GM19397 (cell line): ENCODE measurements at regions not wholly inside any gene's neighbourhood (a gene's known extent, or its start where the extent isn't known, plus 50 kb on each side); places are given as distances from the start of the nearest gene placed in this dataset.

Source experiments
- ATAC-seq: cut with Tn5 transposase; IDR thresholded peaks from one replicate; pipeline ENCODE4 v1.9.1; 2021; ENCODE audit warnings: mild to moderate bottlenecking, moderate library complexity; ENCODE audit not compliant: unreplicated experiment

- ATAC-seq, result no peak
These were observed 1600.9 kb upstream of the IGFBP7 start for GRCh38 chr4:58711039-58711438.

- no peak for ATAC-seq
These were observed 1578.4 kb upstream of the IGFBP7 start for GRCh38 chr4:58688568-58688967.

DNA sequence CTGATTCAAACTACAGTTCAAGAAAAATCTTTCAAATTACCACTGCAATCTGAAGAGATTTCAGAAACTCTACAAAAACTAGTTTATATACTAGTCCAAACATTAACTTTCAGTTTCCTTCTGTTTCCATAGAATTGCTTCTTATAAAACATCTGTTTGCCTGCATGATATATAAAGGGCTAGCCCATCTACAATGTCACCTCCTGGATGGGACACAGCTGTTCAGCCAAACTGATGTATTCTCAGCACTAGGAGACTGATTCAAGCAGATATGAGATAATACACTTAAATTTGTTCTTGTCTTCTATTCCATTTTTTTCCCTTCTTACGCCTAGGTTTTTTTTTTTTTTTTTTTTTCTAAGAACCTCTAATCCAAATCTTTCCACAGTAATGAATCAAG, 1569.7 kb upstream of the IGFBP7 start:
- no peak for ATAC-seq

- ATAC-seq, result no peak
These were observed 1568.9 kb upstream of the IGFBP7 start for GRCh38 chr4:58679051-58679450.

DNA sequence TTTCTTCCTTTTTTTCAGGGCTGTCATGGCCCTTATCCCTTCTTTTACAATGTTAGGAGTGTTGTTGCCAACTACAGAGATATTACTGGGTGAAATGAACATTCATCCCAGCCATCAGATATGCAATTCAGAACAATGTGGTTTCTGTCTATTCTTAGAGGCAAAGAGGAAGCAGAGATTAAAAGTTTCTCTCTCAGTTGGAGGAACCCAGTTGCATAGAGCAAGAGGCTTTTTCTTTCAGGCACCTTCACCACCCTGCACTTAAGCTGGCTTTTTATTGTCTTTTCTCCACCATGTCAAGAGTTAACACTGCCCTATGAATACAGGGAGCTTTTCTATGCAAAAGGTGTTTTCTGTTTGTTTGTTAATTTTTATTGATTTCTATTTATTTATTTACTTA, 1559.6 kb upstream of the IGFBP7 start:
- no peak for ATAC-seq

GRCh38 chr4:58665649-58666048, 1555.5 kb upstream of the IGFBP7 start:
- ATAC-seq, result no peak

DNA sequence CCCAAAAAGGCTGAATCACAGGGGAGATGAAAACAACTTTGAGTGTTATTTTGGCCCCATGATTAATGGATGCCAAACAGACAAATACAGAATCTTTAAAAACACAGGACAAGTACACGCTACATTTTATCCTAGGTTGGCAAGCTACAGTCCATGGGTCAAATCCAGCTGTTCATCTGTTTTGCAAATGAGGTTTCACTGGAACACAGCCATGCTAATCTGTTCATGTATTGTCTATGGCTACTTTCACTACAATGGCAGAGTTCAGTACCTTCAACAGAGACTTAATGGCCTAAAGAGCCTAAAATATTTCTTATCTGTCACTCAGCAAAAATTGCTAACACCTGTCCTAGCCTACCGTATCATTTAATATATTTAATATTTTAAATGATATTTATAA, 1548.5 kb upstream of the IGFBP7 start:
- no peak for ATAC-seq

GRCh38 chr4:58653251-58653650, 1543.1 kb upstream of the IGFBP7 start:
- no peak for ATAC-seq

DNA sequence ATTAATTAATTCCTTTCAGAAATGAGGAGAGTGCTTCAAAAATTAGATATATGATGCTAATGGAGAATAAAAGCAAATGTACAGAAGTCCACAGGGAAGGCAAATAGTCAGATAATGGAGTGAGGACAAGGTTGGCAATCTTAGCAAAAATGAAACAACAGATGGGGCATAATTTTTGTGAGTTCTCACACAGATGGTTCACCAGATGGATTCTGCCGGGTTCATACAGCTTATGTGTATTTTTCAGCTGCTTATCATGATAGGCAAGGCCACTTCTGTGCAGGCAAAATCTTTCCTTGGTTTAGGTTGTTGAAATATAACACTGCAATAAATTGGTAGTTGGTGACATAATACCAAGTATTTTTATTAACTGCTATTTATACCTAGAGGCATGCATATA, 1539.0 kb upstream of the IGFBP7 start:
- no peak for ATAC-seq

GRCh38 chr4:58646126-58646525, 1535.9 kb upstream of the IGFBP7 start:
- ATAC-seq, result no peak

DNA sequence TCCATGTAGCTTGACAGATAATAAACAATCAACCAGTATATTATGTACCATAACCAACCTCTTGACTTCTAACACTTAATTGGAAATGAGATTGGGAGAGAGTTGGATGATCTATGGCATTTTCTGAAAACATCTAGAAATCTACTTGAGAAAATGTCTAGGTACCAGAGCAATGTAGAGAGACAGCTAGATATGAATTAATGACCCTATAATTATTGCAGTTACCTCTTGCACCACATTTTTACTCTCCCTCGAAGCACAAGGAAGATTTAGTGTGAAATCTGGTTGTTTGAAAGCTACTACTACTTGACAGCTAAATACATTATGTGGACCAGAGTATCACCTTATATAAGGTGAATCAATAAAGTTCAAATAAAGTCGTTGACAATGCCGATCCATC, 1534.4 kb upstream of the IGFBP7 start:
- ATAC-seq, result no peak

GRCh38 chr4:58636381-58636780, 1526.2 kb upstream of the IGFBP7 start:
- no peak for ATAC-seq

- no peak for ATAC-seq
These were observed 1507.0 kb upstream of the IGFBP7 start for GRCh38 chr4:58617226-58617625.

- ATAC-seq, result no peak
These were observed 1500.8 kb upstream of the IGFBP7 start for GRCh38 chr4:58611012-58611411.

GRCh38 chr4:58606303-58606702, 1496.1 kb upstream of the IGFBP7 start:
- ATAC-seq, result no peak

DNA sequence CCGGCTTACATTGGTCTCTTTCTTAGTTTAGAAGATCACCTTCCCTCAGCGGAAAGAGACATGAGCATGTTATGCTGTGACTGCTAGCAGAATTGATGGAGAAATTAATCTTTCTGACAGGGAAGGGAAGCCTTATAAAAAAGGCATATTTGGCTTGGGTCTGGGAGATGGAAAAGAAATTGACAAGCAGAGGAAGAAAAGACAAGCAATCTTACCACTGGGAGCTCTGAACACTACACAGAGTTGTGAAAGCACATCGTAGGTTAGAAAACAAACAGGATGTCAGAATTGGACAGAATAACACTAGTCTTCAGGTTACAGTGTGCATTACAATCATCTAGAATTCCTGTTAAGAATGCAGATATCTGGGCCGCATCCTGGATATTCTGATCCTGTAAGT, 1493.8 kb upstream of the IGFBP7 start:
- no peak for ATAC-seq

GRCh38 chr4:58602731-58603359, 1492.7 kb upstream of the IGFBP7 start:
- no peak for ATAC-seq

GRCh38 chr4:58602022-58602421, 1491.8 kb upstream of the IGFBP7 start:
- no peak for ATAC-seq

DNA sequence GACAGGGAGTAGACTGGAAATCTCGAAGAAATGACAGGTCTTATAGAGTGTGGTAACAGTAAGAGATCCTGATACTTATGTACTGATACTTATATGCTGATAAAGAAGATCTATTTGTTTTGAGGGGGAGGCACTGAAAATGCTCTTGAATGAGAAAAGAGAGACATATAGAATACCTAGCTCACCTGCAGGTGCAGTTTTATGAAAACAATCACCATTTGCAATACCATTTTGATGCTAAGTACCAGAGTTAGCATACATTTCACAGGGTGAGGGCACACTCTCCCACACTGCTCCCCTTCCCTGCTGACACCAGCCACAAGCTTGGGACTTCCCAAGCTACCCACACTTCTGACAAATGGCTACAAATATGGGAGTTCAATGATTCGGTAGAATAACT, 1490.1 kb upstream of the IGFBP7 start:
- no peak for ATAC-seq

DNA sequence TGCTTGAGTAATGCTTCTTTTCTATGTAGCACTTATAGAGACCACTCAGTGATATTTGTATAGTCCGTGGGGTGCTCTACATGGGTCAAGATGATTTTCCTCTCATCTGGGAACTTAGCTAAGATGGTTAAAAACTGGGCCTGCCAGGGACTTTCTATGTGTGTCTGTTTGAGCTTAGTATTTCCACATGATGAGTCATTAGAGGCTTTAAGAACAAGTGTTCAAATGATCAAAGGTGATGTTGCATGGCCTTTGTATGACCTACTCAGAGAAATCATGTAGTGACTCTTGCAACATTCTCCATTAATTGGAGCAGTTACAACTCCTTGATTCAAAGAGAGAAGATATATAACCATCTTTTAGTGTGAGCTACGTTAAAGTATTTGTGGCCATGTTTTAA, 1480.5 kb upstream of the IGFBP7 start:
- no peak for ATAC-seq

DNA sequence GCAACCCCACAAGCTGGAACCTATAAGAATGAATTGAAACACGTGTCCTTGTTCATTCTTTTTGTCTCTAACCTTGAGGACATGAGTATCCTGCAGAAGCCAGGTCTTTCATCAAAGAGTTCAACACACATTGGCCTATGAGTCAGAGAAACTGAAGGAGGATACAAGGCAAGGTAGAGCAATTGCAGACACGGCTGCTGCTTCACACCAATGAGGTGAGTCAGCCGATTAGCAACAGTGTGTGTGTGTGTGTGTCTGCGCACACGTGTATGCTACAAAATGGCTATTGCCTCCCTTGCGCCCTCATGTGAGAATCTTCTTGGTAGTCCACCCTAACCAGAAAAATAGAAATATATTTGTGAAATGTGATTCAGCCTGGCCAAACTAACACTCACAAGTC, 1477.7 kb upstream of the IGFBP7 start:
- no peak for ATAC-seq

DNA sequence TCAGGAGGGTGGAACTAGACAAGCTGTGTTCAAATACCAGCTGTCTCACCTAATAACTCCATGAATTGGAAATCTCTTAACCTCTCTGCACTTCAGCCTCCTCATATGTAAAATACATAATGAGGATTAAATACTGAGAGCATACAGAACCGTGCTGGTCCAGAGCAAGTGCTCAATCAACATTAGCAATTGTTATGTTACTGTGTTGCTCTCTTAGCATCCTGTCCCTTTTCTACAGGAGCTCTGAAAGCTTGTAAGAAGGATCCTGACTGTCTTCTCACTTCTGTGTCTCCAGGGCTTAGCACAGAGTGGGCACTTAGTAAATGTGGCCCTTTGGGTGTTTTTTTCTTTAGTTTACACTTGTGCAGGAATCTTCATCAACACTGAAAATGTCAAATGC, 1456.1 kb upstream of the IGFBP7 start:
- no peak for ATAC-seq

DNA sequence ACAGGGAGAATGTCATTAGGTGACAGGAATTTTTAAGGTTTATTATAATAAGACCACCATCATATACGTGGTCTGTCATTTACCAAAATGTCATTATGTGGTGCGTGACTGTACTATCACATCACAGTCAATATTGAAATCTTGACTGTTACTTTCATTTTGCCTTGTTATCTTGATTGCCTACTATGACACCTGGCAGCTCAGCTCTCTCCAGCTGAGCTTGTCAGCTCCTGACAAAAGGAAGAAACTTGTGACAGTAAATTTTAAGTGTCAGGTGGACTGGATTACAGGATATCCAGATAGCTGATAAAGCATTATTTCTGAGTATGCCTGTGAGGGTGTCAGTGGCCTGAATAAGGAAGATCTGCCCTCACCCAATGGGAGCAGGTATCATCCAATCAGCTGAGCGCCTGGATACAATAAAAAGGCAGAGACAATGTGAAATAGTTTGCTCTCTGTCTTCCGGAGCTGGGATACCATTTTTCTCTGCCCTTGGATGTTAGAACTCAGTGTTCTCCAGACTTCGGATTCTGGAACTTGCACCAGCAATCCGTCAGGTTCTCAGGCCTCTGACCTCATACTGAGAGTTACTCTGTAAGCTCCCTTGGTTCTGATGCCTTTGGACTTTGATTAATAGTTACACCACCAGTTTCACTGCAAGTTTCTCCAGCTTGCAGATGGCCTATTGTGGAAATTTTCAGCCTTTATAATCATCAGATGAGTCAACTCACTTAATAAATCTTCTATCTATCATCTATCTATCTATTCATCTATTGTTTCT, 1454.7 kb upstream of the IGFBP7 start:
- ATAC-seq, result no peak
